RPMI7951 (cell line): ENCODE measurements at regions not wholly inside any gene's neighbourhood (a gene's known extent, or its start where the extent isn't known, plus 50 kb on each side); places are given as distances from the start of the nearest gene placed in this dataset.
A peak's percentile ranks its signal among the peaks of the same experiment; 100 is the strongest.
"Not testable (repeated sequence)": the region's sequence is repeated elsewhere in the genome, so short reads cannot be mapped to it uniquely, and the experiment has no call there.

Source experiments
- DNase-seq: peaks from one replicate; pipeline ENCODE4 v3.0.0-alpha.2; 2012; ENCODE audit warnings: low read depth

DNA sequence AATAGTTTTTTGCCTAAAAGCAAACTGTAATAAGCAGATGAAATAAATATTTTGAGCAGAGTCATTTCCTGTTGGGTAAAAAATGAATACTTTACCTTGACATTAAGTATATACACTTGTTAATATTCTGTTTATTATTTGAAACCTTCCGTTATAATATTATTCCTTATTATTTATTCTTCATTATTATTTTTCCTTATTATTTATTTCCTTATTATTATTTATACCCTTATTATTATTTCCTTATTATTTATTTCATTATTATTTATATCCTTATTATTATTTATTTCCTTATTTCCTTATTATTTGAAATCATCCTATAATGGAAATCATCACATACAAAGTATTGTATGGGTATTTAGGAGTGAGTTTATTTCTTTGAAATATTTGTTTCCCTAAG is 232.2 kb upstream of the RBBP8 start:
- no peak for DNase-seq

- no peak for DNase-seq
Observed at GRCh38 chr18:22701326-22701725, 231.8 kb upstream of the RBBP8 start.

DNA sequence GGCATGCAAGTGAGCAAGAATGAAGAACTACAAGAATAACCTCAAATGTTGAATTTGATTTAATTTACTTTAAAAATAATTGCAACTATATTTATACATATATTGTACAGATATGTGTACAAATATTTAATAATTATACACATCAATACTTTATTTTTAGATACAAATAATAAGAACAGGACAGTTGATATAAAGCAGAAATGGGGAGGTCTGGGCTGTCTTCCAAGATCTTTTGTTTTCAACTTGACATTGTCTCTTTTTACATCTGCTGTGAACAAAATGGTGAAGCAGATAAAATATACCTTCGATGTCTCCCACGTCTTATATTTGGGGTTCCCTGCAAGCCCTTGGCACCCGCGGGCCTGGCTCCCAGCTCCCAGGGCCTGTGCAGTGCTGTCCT is 231.3 kb upstream of the RBBP8 start:
- no peak for DNase-seq

DNA sequence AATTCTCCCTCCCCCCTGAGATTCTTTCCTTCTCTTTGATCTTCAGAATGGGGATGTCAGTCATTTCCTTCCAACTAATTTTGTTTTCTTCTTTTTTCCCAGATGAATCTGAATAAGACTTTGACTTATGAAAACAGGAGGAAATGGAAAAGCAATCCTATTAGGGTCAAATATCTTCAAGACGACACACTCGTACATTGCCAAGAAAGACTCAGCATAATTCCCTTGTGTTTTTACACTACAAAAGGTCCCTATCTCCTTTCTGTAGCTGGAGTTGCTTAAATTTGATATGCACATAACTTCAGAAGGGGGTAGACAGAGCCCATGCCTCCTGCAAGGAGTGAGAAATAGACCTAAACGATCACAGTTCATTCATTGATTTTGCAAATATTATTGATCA is 230.3 kb upstream of the RBBP8 start:
- no peak for DNase-seq

GRCh38 chr18:22703883-22704585 is 229.1 kb upstream of the RBBP8 start:
- peak; percentile 68 for DNase-seq

DNA sequence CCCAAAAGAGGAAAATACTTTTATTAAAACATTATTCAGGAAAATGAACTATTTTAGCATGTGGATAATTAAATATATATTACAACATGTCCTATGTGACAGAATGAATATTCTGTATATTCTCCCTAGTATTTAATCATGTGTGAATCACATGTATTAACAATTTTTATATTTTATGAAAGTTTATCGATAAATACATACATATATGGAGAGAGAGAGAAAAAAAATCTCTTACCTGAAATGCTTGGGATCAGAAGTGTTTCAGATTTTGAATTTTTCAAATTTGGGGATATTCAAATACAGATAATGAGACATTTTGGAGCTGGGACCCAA is 228.6 kb upstream of the RBBP8 start:
- no peak for DNase-seq

GRCh38 chr18:22705328-22705727 is 227.8 kb upstream of the RBBP8 start:
- peak; percentile 73 for DNase-seq

DNA sequence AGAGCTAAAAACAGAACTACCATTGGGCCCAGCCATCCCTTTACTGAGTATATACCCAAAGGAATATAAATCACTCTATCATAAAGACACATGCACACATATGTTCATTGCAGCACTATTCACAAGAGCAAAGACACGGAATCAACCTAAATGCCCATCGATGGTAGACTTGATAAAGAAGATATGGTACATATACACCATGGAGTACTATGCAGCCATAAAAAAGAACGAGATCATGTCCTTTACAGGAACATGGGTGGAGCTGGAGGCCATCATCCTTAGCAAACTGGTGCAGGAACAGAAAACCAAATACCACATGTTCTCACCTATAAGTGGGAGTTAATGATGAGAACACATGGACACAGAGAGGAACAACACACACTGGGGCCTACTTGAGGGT is 227.1 kb upstream of the RBBP8 start:
- DNase-seq = not testable (repeated sequence)

- DNase-seq = no peak
Observed at GRCh38 chr18:22709288-22710060, 223.7 kb upstream of the RBBP8 start.

GRCh38 chr18:22710673-22711191 is 222.4 kb upstream of the RBBP8 start:
- DNase-seq = no peak

GRCh38 chr18:22711192-22711685 is 221.9 kb upstream of the RBBP8 start:
- peak; percentile 40 for DNase-seq

DNA sequence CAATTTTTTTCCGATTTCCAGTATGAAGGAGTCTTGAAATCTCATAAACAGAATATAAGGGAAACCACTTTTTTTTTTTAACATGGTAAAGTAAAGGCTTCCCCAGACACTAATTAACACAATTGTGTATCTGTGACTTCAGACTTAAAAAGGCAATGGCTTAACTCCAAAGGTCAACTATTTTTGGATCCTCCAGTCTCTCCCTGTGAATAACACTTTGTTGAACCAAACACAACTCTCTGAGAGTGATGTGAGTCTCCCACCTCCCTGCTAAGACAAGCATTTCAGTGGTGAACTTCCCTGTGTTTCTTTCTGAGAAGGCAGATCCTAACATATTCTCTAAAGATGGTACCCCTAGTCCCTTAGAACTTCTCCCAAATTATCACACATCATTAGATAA is 219.6 kb upstream of the RBBP8 start:
- no peak for DNase-seq

DNA sequence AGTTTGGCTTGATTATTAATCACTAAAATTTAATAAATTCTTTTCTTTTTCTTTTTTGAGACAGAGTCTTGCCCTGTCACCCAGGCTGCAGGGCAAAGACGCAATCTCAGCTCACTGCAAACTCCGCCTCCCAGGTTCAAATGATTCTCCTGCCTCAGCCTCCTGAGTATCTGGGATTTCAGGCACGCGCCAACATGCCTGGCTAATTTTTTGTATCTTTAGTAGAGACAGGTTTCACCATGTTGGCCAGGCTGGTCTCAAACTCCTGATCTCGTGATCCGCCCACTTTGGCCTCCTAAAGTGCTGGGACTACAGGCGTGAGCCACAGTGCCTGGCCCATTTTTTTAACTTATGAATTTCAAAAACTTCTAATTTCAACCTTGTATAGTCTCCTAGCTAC is 215.6 kb upstream of the RBBP8 start:
- DNase-seq = not testable (repeated sequence)

GRCh38 chr18:22723221-22723620 is 209.9 kb upstream of the RBBP8 start:
- DNase-seq = no peak

- DNase-seq = no peak
Observed at GRCh38 chr18:22723773-22724172, 209.4 kb upstream of the RBBP8 start.

DNA sequence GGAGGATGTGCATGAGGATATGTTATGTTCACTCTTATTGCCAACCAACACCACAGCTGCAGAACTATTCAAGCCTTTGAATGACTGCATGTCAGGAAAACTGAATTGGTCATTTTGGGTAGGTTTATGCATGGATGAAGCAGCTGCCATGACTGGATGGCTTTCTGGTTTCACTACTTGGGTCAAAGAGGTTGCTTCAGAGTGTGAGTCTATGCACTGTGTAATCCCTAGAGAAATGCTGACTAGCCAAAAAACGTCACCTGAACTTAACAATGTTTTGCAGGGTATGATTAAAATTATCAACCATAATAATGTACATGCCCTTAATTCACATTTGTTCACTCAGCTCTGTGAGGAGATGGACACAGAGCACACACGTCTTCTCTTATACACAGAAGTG is 206.7 kb upstream of the RBBP8 start:
- no peak for DNase-seq

DNA sequence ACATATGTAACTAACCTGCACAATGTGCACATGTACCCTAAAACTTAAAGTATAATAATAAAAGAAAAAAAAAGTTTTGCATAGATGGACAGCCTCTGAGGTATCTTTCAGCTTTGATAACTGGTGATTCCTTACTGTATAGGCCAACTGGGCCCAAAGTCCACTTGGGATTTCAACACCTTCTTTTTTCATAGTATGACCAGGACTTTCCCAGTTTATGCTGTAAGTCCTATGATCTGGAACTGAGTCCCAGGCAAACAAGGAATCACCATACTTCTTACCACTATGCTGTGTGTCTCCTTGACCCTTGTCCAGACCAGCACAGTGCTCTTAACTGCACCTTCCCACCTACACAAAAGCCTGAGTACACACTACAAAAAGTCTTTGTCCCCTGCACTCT is 205.1 kb upstream of the RBBP8 start:
- DNase-seq = no peak

DNA sequence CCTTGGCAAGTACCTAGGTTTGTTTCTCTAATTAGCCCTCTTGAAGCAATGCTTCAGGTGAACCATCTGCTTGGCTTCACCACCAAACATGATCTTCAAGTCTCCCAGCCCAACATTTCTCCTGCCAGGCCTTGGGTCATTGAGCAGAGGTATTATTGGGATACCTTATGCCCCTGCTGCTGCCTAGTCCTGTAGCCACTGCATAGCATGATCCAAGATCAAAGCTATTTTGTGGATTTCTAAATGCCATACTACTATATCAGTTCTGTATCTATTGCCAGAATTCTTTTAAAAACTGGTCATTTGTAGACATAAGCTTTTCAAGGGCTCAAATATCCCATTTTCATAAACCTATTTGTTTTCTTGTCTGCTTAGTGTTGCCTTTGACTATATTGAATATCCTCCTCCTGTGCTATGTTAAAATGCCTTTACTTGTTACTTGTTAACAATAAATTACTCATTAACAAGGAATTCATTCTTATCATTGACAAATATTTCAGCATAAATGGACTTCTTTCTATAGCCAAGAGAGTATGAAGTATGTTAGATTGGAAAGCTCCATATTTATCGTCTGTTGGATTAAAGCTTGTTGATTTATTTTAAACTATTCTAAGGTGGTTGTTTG is 204.5 kb upstream of the RBBP8 start:
- DNase-seq = no peak

GRCh38 chr18:22731398-22731797 is 201.7 kb upstream of the RBBP8 start:
- no peak for DNase-seq

DNA sequence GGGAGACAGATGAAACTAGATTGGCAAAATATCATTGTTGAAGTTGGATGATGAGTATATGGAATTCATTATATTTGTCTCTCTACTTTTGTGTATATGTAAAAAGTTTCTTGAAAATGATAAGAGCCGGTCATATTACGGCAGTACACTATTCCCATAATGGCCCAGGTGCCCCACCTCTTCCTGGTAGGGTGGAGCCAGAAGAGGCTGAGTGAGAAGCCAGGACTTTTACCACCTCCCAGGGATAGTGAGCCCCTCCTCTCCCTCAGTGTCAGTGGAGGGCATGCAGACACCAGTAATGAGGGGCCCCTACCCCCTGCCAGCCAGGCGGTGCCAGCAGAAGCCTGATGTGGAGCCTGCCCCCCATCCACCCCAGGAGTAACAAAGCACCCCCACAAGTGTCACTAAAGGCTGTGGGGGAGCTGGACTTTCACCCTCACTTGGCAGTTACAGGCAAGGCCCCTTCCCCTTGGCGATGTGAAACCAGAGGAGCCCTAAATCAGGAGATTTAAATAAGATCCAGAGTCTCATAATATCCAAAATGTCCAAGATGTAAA is 198.9 kb upstream of the RBBP8 start:
- DNase-seq = no peak

DNA sequence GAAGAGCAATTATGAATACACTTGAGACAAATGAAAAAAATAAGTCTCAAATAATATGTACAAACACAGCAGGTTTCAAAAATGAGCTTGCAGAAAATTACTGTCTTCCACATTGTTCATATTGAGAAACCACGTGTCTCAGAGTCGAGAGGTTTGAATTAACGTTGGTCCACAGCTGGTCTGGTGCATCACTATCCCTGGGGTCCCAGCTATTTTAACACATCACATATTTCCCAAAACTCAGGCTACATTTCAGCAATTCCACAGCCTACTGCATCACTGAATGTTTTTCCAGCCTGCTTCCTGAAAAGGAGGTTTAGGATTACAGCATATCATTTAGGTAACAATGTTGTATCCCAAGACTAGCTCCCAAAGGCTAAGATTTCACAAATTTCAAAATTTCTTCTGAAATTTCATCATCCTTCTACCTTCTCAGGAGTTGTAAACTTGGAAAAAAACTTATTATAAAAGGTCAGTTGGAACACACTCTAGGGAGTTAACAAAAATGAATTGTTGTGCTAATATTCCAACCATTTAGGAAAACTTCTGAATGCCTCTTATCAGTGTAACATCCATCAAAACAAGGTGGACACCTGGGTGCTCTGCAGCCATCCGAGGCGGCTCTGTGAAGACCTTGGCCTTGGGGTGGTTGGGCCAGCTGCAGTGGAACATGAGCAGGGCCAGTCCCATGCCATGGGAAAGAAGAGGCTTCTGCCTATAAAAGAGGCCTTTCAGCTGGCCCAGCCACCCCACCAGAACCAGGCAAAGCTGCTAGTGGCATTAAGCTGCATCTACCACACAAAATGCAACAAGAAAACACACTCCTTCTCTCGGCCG is 198.1 kb upstream of the RBBP8 start:
- DNase-seq = no peak

GRCh38 chr18:22737054-22737453 is 196.1 kb upstream of the RBBP8 start:
- no peak for DNase-seq
